Stimulated activated CD8-positive, alpha-beta memory T cell treated with anti-CD3 and anti-CD28 coated beads, Interleukin-15, amount 100 ng/mL, for 24 hours (primary cell): ENCODE measurements at regions not wholly inside any gene's neighbourhood (a gene's known extent, or its start where the extent isn't known, plus 50 kb on each side); places are given as distances from the start of the nearest gene placed in this dataset.
"Not testable (repeated sequence)": the region's sequence is repeated elsewhere in the genome, so short reads cannot be mapped to it uniquely, and the experiment has no call there.

Experiments
- DNase-seq: peaks from one replicate; pipeline ENCODE4 v3.0.0-alpha.2; 2020; ENCODE audit warnings: low read depth

DNA sequence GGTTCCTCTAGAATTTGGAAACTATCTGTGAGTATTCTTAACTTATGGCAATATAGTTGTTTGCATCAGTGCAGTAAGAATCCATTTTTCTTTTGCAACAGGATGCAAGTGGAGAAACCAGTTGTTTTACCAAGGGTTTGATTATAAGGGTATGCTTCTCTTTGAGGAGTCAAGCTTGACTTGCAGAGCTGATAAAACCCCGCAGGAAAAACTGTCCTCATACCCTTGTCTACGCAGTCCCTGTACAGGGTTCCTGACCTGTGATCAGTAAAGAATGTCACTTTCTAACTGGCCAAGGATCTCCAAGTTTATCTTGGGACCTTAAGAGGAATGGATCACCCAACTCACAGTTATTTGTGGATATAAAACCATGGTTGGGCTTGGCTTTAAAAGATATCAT, 161.1 kb upstream of the OLIG3 start:
- DNase-seq: no peak

DNA sequence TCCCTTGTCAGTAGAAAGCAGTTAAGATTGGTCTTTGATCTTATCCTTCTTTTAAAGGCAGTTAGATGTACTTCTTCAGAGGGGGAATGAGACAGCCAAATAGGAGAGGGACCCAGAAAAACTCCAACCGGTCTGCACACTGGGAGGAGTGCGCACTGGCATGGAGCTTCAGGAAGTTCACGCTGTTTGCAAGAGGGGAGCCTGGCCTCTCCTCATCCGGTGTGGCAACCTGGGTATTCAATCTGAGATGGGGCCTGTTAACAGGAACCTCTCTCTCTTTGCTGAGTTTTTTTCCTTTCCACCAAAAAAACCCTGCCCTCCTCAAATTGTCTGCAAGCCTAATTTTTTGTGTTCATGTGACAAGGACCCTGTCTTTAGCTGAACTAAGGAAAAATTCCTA, 162.5 kb upstream of the OLIG3 start:
- DNase-seq: no peak

- no peak for DNase-seq
These were observed 163.2 kb upstream of the OLIG3 start for GRCh38 chr6:137657351-137657911.

- DNase-seq: no peak
These were observed 164.1 kb upstream of the OLIG3 start for GRCh38 chr6:137658287-137658686.

- DNase-seq: no peak
These were observed 165.7 kb upstream of the OLIG3 start for GRCh38 chr6:137659871-137660270.

GRCh38 chr6:137660296-137660731, 166.1 kb upstream of the OLIG3 start:
- no peak for DNase-seq

DNA sequence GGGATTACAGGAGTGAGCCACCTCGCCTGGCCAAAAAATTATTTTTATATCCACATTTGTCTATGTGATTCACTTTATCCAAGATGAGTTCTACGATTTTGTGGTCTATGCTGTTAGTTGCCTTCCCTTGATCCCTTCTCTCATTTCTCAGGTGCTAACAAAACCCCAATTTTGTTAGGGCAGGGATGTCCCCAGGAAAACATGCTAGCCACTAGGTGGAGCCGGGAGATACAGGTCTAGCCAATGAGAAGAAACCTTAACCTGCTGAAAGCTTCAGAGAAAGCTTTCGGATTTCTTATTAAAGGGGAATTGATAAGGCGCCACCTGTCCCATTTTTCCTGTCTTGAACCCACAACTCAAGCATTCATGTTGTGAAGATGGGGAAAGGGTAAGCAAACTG, 167.4 kb upstream of the OLIG3 start:
- no peak for DNase-seq

GRCh38 chr6:137664183-137664582, 170.0 kb upstream of the OLIG3 start:
- DNase-seq: no peak

DNA sequence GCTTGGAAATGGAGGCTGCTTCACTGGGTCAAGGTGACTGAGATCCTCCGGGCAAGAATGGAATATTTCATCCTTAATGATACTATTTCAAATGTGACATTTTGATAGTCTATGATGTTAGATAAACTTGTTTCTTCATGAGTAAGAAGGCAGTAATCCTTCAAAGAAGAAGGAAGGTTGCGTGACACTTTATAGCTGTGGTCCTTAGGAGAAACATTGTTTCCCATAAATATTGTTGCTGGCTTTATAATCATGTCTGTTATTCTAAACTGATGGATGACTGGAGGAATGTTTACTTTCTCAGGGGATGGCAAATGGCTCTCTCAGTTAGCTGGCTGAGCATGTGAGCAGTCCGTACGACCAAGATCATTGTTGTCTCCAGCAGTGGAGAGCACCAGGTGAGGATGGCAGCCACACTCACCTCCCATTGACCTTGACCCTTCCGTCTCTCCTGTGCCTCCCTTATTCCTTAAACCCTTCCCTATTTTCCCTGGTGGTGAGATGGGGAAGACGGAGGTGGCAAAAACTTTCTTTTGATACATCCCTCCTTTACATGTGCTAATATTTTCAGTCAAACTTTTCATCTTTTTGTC, 171.2 kb upstream of the OLIG3 start:
- DNase-seq: no peak

DNA sequence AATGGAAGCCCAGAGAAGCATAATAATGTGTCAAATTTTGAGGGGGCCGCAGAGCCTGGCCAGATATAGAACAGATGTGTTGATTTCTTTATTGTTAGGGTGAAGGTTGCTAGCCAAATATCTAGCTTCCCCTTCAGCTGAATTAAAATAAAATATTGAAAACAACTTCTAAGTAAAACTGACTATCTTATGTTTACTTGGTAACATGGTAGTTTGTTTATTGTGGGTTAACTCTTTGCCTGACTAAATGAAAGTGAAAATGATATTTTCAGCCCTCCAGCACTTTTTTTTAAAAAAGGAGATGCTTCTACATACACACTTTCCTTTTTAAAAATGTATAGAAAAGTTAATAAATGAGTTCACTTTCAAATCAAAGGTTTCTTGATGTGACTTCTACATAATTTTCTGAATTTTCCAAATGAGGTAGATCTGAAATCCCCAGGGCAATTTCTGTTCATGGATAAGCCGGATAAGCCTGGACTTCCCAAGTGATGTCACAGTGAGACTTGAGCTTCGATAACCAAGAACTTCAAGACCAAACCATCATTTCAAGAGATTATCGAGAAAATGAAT, 172.1 kb upstream of the OLIG3 start:
- DNase-seq: no peak

DNA sequence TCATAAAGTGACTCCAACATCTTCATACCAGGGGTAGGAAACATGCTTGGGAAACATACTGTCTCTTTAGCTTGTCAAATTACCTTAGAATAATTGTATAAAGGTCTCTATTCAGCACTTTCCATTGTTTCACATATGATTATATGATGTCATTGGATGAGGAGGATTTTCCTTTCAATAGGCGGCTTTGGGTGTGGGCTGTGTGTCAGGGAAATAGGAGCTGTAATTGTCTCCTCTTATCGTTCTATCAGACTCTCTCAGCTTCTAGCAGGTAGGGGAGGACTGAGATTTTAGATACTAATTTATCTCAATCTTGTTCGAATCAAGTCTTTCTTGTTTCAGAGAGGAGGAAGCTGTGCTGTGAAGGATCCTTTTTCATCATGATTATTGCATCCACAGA, 179.4 kb upstream of the OLIG3 start:
- no peak for DNase-seq

DNA sequence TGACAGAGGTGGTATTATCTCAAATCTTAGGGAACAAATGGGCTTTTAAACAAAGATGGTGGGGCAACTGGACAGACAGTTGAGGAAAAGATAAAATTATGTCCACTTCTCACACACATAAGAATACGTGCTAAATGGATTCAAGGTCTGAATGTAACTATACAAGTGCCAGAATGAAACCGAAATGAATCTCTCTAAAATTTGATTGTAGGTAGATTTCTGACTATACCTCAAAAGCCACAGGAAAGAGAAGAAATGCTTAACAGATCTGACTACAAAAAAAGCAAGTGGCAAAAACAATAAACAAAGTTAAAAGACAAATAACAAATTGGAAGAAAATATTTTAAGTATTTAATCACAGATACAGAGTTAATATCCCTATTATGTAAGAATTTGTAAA, 182.7 kb upstream of the OLIG3 start:
- DNase-seq: no peak

GRCh38 chr6:137677709-137678108, 183.5 kb upstream of the OLIG3 start:
- DNase-seq: no peak

GRCh38 chr6:137678451-137678850, 184.3 kb upstream of the OLIG3 start:
- no peak for DNase-seq

GRCh38 chr6:137680705-137681346, 186.2 kb upstream of the TNFAIP3 start:
- no peak for DNase-seq

DNA sequence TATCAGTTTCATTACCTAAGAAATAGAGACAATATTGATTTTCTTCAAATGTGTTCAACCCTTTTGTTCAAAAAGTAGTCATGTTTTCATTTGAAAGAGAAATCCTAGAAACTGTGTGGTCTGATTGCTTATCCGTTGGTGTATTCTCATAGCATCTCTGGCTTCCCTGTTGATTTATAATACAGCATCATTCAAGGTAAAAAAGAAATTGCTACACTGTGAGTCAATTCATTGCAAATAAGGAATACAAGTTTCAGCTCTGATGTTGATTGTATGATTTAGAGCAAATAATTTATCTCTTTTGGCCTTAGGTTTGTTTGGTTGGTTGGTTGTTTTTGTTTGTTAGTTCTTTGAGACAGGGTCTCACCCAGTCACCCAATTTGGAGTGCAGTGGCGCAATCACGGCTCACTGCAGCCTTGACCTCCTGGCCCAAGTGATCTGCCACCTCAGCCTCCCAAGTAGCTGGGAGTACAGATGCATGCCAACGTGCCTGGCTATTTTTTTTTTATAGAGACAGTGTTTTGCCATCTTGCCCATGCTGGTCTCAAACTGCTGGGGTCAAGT, 185.5 kb upstream of the TNFAIP3 start:
- no peak for DNase-seq

- DNase-seq: not testable (repeated sequence)
These were observed 184.4 kb upstream of the TNFAIP3 start for GRCh38 chr6:137682658-137683057.

GRCh38 chr6:137683916-137684315, 183.1 kb upstream of the TNFAIP3 start:
- no peak for DNase-seq

GRCh38 chr6:137685798-137686375, 181.2 kb upstream of the TNFAIP3 start:
- DNase-seq: no peak

GRCh38 chr6:137687818-137688217, 179.2 kb upstream of the TNFAIP3 start:
- no peak for DNase-seq

GRCh38 chr6:137688230-137688971, 178.7 kb upstream of the TNFAIP3 start:
- no peak for DNase-seq

- DNase-seq: no peak
These were observed 177.7 kb upstream of the TNFAIP3 start for GRCh38 chr6:137689377-137689776.
